ENCODE measurements at regions not wholly inside any gene's neighbourhood (a gene's known extent, or its start where the extent isn't known, plus 50 kb on each side); places are given as distances from the start of the nearest gene placed in this dataset.

GRCh38 chr3:55124371-55124770 lies 196.5 kb upstream of the LRTM1 start:
- TF ChIP-seq CTCF (IDR thresholded peaks at IDR 0.05; ENCODE audit: low read depth, low read length) = no peak
- no peak overlapping the region for H3K27ac ChIP-seq (ENCODE audit: low read depth, low read length)

More at GRCh38 chr3:55124371-55124770, 196.5 kb upstream of the LRTM1 start:
- CTCF ChIA-PET = no interaction called here
- DNase-seq (ENCODE audit: low read depth, low spot score) = no peak
- H3K4me3 ChIP-seq (ENCODE audit: low read depth, low read length) = no peak overlapping the region
- POLR2A ChIA-PET = no interaction called here
- H3K27me3 ChIP-seq (ENCODE audit: control insufficient read depth, insufficient read depth, low read length) = no peaks in the 10 kb centered on the region
- no peaks in the 10 kb centered on the region for H3K9me3 ChIP-seq (ENCODE audit: control insufficient read depth, insufficient read depth, low read length)
